ENCODE measurements at regions not wholly inside any gene's neighbourhood (a gene's known extent, or its start where the extent isn't known, plus 50 kb on each side); places are given as distances from the start of the nearest gene placed in this dataset.

DNA sequence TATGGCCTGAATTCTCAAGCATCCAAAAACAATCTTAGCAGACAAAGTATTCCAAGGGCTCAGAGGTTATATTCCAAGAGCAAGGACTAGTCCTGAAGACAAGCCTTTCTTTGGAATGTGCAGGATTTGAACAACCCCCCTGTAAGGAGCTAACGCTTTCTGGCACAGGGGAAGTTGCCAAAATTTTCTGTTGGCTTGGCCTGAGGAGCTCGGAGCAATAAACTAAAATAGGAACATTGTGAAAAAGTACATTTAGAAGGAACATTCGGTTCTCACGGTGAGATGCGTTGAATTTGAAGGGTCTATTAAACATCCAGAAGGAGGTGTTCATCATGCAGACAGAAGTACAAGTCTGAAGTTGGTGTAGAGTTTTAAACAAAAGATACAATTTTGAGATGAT, 1030.5 kb upstream of the CELF2 start:
- ChIA-PET POLR2A (no interaction called here), CTCF (no interaction called here)
- Mint-ChIP-seq H3K9me3 (ENCODE audit: unreplicated experiment) (peaks cover 19% of the 10 kb centered on the region), H3K27me3 (ENCODE audit: insufficient read depth, unreplicated experiment) (no peaks in the 10 kb centered on the region), H3K36me3 (ENCODE audit: insufficient read depth, unreplicated experiment) (no peaks in the 10 kb centered on the region), H3K27ac (ENCODE audit: unreplicated experiment) (no peak overlapping the region), H3K4me3 (ENCODE audit: unreplicated experiment) (no peak overlapping the region), H3K4me1 (ENCODE audit: low read depth, unreplicated experiment) (no peaks in the 10 kb centered on the region)
- no peak for DNase-seq
- Histone ChIP-seq H3K4me3 (ENCODE audit: low read depth, low read length) (no peak overlapping the region), H3K36me3 (ENCODE audit: control insufficient read depth, insufficient read depth, low read length) (no peaks in the 10 kb centered on the region), H3K9me3 (peaks cover 4% of the 10 kb centered on the region; the same call in 1 of the 2 replicates), H3K4me1 (no peaks in the 10 kb centered on the region), H3K27me3 (replicated peaks; ENCODE audit: control insufficient read depth, insufficient read depth, low read length) (no peaks in the 10 kb centered on the region)
- no TSS peak for BruUV-seq (replicated peaks)
- no peak for TF ChIP-seq CTCF (IDR thresholded peaks at IDR 0.05; ENCODE audit: insufficient read depth in 1 of 2, low read depth in 1 of 2, low read length in 1 of 2, severe bottlenecking in 1 of 2, unreplicated experiment in 1 of 2)
- intact Hi-C loops (cut with micrococcal nuclease; ENCODE audit: unreplicated experiment), result no loop called here

DNA sequence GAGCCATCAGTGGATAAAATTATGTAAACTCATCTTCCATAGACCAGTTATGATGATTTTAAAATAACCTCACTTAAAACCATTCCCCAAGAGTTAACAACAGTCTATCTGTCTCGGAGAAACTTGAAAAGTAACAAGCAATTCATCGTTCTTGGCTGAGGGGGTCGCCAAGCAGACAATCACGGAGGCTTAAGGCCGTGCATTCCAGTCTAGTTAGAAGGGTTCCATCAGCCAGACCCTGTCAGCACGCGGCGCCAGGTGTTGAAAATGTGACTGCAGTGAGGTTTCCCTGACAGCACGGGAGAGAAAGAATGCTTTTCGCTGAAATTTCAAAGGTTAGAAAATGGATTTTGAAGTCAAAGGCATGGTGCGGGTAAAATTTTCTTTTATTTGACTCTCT, 1025.0 kb upstream of the CELF2 start:
- no peaks in the 10 kb centered on the region; the same call in 1 of the 2 replicates for H3K9me3 ChIP-seq

DNA sequence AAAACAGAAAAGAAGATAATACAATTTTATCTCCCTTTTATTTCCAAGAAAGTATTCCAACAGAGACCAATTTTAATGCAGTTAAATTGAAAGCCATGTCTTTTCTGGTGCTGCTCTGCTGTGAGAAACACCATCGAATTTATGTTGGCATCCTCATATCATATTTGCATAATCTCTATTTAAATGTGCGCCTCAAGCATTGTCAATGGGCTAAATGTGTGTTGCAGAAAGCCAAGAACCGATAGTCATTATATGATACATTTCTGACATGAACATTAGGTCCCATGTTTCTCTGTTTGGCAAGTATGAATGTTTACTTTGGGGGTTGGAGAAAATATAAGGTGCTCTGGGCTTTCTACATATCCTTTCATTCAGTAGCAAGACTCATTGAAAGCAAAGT, 1023.5 kb upstream of the CELF2 start:
- Histone ChIP-seq H3K4me3 (ENCODE audit: low read depth, low read length) (no peak overlapping the region), H3K9me3 (no peaks in the 10 kb centered on the region; the same call in 1 of the 2 replicates), H3K4me1 (no peaks in the 10 kb centered on the region), H3K27me3 (replicated peaks; ENCODE audit: control insufficient read depth, insufficient read depth, low read length) (no peaks in the 10 kb centered on the region), H3K36me3 (ENCODE audit: control insufficient read depth, insufficient read depth, low read length) (no peaks in the 10 kb centered on the region)
- no peak overlapping the region for H3K4me3 Mint-ChIP-seq (ENCODE audit: unreplicated experiment)
- CTCF ChIA-PET, result no interaction called here
- H3K27me3 Mint-ChIP-seq (ENCODE audit: insufficient read depth, unreplicated experiment), result no peaks in the 10 kb centered on the region
- no peaks in the 10 kb centered on the region for H3K9me3 Mint-ChIP-seq (ENCODE audit: unreplicated experiment)
- POLR2A ChIA-PET, result no interaction called here
- no TSS peak for BruUV-seq (replicated peaks)
- H3K36me3 Mint-ChIP-seq (ENCODE audit: insufficient read depth, unreplicated experiment), result no peaks in the 10 kb centered on the region
- no peak for TF ChIP-seq CTCF (IDR thresholded peaks at IDR 0.05; ENCODE audit: insufficient read depth in 1 of 2, low read depth in 1 of 2, low read length in 1 of 2, severe bottlenecking in 1 of 2, unreplicated experiment in 1 of 2)
- no peaks in the 10 kb centered on the region for H3K4me1 Mint-ChIP-seq (ENCODE audit: low read depth, unreplicated experiment)
- H3K27ac Mint-ChIP-seq (ENCODE audit: unreplicated experiment), result no peak overlapping the region
- intact Hi-C loops (cut with micrococcal nuclease; ENCODE audit: unreplicated experiment), result no loop called here
- no peak for DNase-seq

More for the DNA sequence above, 1025.0 kb upstream of the CELF2 start:
- no peaks in the 10 kb centered on the region for H3K9me3 Mint-ChIP-seq (ENCODE audit: unreplicated experiment)
- H3K27me3 ChIP-seq (replicated peaks; ENCODE audit: control insufficient read depth, insufficient read depth, low read length), result no peaks in the 10 kb centered on the region
- no peaks in the 10 kb centered on the region for H3K36me3 ChIP-seq (ENCODE audit: control insufficient read depth, insufficient read depth, low read length)
- DNase-seq, result no peak
- BruUV-seq (replicated peaks), result no TSS peak
- H3K27me3 Mint-ChIP-seq (ENCODE audit: insufficient read depth, unreplicated experiment), result no peaks in the 10 kb centered on the region
- no peaks in the 10 kb centered on the region for H3K4me1 ChIP-seq
- TF ChIP-seq CTCF (IDR thresholded peaks at IDR 0.05; ENCODE audit: insufficient read depth in 1 of 2, low read depth in 1 of 2, low read length in 1 of 2, severe bottlenecking in 1 of 2, unreplicated experiment in 1 of 2), result no peak
- H3K27ac Mint-ChIP-seq (ENCODE audit: unreplicated experiment), result no peak overlapping the region
- no peaks in the 10 kb centered on the region for H3K36me3 Mint-ChIP-seq (ENCODE audit: insufficient read depth, unreplicated experiment)
- intact Hi-C loops (cut with micrococcal nuclease; ENCODE audit: unreplicated experiment), result no loop called here
- ChIA-PET CTCF (no interaction called here), POLR2A (no interaction called here)
- H3K4me3 Mint-ChIP-seq (ENCODE audit: unreplicated experiment), result no peak overlapping the region
- H3K4me3 ChIP-seq (ENCODE audit: low read depth, low read length), result no peak overlapping the region
- no peaks in the 10 kb centered on the region for H3K4me1 Mint-ChIP-seq (ENCODE audit: low read depth, unreplicated experiment)
